ENCODE measurements at regions not wholly inside any gene's neighbourhood (a gene's known extent, or its start where the extent isn't known, plus 50 kb on each side); places are given as distances from the start of the nearest gene placed in this dataset.
A peak's percentile ranks its signal among the peaks of the same experiment; 100 is the strongest.

DNA sequence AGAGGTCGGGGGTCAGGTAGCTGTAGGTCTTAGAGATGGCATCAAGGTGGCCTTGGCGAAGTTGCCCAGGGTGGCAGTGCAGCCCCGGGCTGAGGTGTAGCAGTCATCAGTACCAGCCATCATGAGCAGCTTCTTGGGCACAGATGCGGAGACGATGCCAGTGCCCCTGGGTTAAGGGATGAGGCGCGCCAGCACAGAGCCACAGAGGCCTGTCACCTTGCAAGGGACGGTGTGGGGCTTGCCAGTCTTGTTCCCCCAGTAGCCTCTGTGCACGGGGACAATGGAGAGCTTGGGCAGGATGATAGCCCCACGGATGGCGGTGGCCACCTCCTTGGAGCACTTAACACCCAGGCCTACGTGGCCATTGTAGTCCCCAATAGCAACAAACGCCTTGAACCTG, 750.7 kb upstream of the PABPC4L start:
- DNase-seq (ENCODE audit: extremely low read depth, low read depth): no peak
- no peak overlapping the region for H3K4me3 ChIP-seq (replicated peaks; ENCODE audit: low read depth, low read length)
- TF ChIP-seq, protein P1, sequence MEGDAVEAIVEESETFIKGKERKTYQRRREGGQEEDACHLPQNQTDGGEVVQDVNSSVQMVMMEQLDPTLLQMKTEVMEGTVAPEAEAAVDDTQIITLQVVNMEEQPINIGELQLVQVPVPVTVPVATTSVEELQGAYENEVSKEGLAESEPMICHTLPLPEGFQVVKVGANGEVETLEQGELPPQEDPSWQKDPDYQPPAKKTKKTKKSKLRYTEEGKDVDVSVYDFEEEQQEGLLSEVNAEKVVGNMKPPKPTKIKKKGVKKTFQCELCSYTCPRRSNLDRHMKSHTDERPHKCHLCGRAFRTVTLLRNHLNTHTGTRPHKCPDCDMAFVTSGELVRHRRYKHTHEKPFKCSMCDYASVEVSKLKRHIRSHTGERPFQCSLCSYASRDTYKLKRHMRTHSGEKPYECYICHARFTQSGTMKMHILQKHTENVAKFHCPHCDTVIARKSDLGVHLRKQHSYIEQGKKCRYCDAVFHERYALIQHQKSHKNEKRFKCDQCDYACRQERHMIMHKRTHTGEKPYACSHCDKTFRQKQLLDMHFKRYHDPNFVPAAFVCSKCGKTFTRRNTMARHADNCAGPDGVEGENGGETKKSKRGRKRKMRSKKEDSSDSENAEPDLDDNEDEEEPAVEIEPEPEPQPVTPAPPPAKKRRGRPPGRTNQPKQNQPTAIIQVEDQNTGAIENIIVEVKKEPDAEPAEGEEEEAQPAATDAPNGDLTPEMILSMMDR (IDR thresholded peaks at IDR 0.05; ENCODE audit: low read depth, low read length, missing control alignments): no peak

DNA sequence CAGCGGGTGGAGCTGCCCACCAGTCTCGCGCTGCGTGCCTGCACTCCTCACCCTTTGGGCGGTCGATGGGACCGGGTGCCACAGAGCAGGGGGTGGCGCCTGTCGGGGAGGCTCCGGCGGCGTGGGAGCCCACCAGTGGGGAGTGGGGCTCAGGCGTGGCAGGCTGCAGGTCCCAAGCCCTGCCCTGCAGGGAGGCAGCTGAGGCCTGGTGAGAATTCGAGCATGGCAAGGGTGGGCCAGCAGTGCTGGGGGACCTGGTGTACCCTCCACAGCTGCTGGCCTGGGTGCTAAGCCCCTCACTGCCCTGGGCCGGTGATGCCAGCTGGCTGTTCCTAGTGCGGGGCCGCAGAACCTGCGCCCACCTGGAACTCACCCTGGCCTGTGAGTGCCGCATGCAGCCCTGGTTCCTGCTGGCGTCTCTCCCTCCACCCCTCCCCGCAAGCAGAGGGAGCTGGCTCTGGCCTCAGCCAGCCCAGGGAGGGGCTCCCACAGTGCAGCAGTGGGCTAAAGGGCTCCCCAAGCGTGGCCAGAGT, 746.6 kb upstream of the PABPC4L start:
- no peak for DNase-seq (ENCODE audit: extremely low read depth, low read depth)
- H3K4me3 ChIP-seq (replicated peaks; ENCODE audit: low read depth, low read length): no peak overlapping the region
- TF ChIP-seq, protein P1 (IDR thresholded peaks at IDR 0.05; ENCODE audit: low read depth, low read length, missing control alignments): no peak

DNA sequence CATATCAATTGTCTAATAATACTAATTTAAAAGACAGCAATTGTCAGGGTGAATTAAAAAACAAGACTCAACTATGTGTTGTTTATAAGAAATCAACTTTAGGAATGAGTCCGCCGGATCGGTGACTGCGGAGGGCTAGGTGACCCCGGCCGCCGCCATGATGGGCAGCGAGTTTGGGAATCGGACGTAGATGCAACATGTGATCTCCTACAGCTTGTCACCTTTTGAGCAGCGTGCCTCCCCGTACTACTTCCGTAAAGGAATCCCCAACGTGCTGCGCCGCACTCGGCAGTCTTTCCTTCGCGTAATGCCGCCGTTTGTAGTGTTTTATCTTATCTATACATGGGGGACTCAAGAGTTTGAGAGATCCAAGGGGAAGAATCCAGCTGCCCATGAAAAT, 742.5 kb upstream of the PABPC4L start:
- TF ChIP-seq, protein P1 (IDR thresholded peaks at IDR 0.05; ENCODE audit: low read depth, low read length, missing control alignments): no peak
- no peak overlapping the region for H3K4me3 ChIP-seq (replicated peaks; ENCODE audit: low read depth, low read length)
- DNase-seq (ENCODE audit: extremely low read depth, low read depth): no peak

DNA sequence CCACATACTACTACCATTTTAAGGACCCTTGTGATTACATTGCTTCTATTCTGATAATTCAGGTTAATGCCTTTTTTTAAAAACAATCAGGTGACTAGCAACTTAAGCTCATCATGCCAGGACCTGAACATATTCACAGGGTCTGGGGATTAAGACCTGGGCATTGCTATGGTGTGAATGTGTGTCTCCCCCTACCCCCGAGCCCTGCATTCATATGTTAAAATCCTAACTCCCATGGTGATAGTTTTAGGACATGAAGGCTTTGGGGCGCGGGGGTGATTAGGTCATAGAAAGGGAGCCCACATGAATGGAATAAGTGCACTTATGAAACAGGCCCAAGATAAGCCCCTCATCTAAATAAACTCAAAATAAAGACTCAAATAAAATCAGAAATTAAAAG, 734.4 kb upstream of the PABPC4L start:
- TF ChIP-seq, protein P1 (IDR thresholded peaks at IDR 0.05; ENCODE audit: low read depth, low read length, missing control alignments): no peak
- DNase-seq (ENCODE audit: extremely low read depth, low read depth): no peak

DNA sequence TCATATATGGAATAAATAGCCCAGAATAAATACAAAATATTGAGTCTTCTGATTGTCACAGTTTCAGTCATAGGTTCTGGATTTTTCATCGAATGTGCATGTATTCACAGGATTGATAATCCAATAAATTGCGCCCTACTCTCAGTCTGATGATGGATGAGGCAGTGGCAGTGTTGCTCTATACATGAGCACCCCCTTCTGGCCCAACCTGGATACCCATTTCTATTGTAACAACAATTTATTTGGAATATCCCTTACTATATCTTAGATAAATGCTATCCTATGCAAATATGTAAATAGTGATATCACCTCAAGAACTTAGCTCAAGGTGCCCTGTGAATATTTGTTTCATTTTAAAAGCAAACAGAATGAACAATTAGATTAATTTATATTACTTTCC, 733.7 kb upstream of the PABPC4L start:
- DNase-seq (ENCODE audit: extremely low read depth, low read depth): no peak
- H3K4me3 ChIP-seq (replicated peaks; ENCODE audit: low read depth, low read length): no peak overlapping the region
- TF ChIP-seq, protein P1 (IDR thresholded peaks at IDR 0.05; ENCODE audit: low read depth, low read length, missing control alignments): peak; percentile 16

More for the DNA sequence above, 734.4 kb upstream of the PABPC4L start:
- H3K4me3 ChIP-seq (replicated peaks; ENCODE audit: low read depth, low read length): no peak overlapping the region

DNA sequence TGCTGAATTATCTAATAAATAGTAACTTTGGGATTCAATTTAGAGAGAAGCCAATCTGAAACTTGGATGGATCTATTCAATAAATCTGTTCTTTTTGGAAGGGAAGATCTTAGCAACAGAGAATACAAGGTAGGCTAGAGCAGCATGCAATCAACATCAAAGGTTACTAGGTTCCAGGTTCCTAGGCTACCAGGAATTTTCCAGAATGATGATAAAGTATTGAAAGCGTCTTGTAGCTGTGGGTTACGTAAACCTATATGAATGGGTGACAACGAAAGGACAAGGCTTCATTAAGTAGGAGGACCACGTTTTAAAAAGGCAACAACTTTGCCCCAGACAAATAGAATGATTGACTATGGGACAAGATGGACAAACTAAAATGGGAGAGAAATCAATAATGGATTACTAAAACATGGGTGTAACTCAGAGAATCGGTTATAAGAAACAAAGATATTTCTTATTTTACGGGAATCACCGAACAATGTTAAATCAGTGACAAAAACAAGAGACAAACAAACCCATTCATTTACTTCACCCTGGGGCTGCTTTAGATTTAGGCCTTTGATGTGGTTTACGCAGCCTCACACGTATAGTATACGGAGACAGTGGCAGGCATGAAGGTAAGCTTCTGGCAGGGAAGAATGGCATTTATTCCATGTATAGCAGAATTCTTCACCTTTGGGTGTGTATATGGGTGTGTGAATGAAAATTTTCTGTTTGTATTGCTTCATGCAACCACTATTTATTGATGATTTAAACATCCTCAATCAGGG, 732.6 kb upstream of the PABPC4L start:
- TF ChIP-seq, protein P1 (IDR thresholded peaks at IDR 0.05; ENCODE audit: low read depth, low read length, missing control alignments): no peak
- no peak overlapping the region for H3K4me3 ChIP-seq (replicated peaks; ENCODE audit: low read depth, low read length)
- no peak for DNase-seq (ENCODE audit: extremely low read depth, low read depth)

Measured in HFF-Myc (cell line).